Heart right ventricle (tissue), 16 donors: ENCODE measurements at regions not wholly inside any gene's neighbourhood (a gene's known extent, or its start where the extent isn't known, plus 50 kb on each side); places are given as distances from the start of the nearest gene placed in this dataset.

ENCODE experiments used
- ATAC-seq, 8 donors: fragments of 200-7000 bp; cut with Tn5 transposase; one replicate each; pipeline ENCODE4 v1.9.1; 2020; ENCODE audit warnings: mild to moderate bottlenecking in 8 of 8, moderate library complexity in 8 of 8, moderate number of reproducible peaks in 1 of 8
- DNase-seq, 2 donors: peaks; one replicate each; pipeline ENCODE4 v3.0.0-alpha.2; 2020
- H3K27ac ChIP-seq, 10 donors: fragments of 200-600 bp; sonication (generic) in 2 of 10; one replicate each; pipeline versions ENCODE4 v1.5.0 to v1.8.0; 2020 to 2022; ENCODE audit warnings: mild to moderate bottlenecking in 3 of 10
- H3K27me3 ChIP-seq, 7 donors: fragments of 200-600 bp; one replicate each; pipeline ENCODE4 v1.8.0; 2021 to 2022; ENCODE audit warnings: mild to moderate bottlenecking in 2 of 7
- H3K36me3 ChIP-seq, 9 donors: fragments of 200-600 bp; sonication (generic) in 1 of 9; one replicate each; pipeline versions ENCODE4 v1.5.0 to v1.8.0; 2020 to 2022; ENCODE audit warnings: mild to moderate bottlenecking in 2 of 9
- H3K4me1 ChIP-seq, 9 donors: fragments of 200-600 bp; sonication (generic) in 1 of 9; one replicate each; pipeline versions ENCODE4 v1.5.0 to v1.8.0; 2020 to 2022; ENCODE audit warnings: mild to moderate bottlenecking in 4 of 9
- H3K4me3 ChIP-seq, 10 donors: fragments of 200-600 bp; sonication (generic) in 2 of 10; one replicate each; pipeline versions ENCODE4 v1.5.0 to v1.8.0; 2020 to 2022; ENCODE audit warnings: mild to moderate bottlenecking in 7 of 10, moderate library complexity in 2 of 10
- H3K9me3 ChIP-seq, 11 donors: fragments of 200-600 bp in 10 of 11; sonication (generic) in 2 of 11; one replicate each; pipeline versions ENCODE4 v1.5.0 to v1.8.0; 2013 to 2022; ENCODE audit warnings: mild to moderate bottlenecking in 2 of 11, control low read depth in 1 of 11, moderate library complexity in 1 of 11
- CTCF ChIP-seq, 9 donors: fragments of 200-600 bp; sonication (generic) in 2 of 9; IDR thresholded peaks; one replicate each; pipeline versions ENCODE4 v1.5.0 to v1.8.0; 2021 to 2022; ENCODE audit warnings: antibody characterized with exemption in 9 of 9, mild to moderate bottlenecking in 5 of 9, moderate library complexity in 1 of 9
- WGBS, 2 donors: extraction: QIAGEN DNeasy Blood & Tissue Kit; methylation state at CpG; one replicate each; pipeline ENCODE4 v1.1.7; 2013; ENCODE audit warnings: inconsistent platforms in 1 of 2; 5-methylcytosine and 5-hydroxymethylcytosine counted together
- intact Hi-C, 10 donors: fragments of 100-400 bp; cut with DNase I; formaldehyde crosslinking; loops; one replicate each; pipeline versions ENCODE4 v1.11.1 to v1.14.2; 2022
- donor health status: Arrhythmogenic right ventricular cardiomyopathy.
- donor health status: ischemic (EF 13 %, LVEDD 7.1; RV severe dilation, severe dysfunction).
- donor health status: healthy with polysubstance abuse.
- donor health status: DM: no; HTN: yes; CAD: no.
- donor health status: DM: no; HTN: no; CAD: no.
- donor health status: ischemic (EF 25% LVEDD 6.9; RV normal size, moderate dysfunction).
- donor health status: ischemic (EF 25% LVEDD 5.7; RV mildly dilated, moderate dysfunction).
- donor health status: healthy.
- donor health status: DM: yes; HTN: yes; CAD: no.
- donor health status: Ischemic cardiomyopathy.
- donor health status: ischemic (EF 35%, LVEDD 5.7; RV mildly dilated, moderate dysfunction).
- donor health status: nonischemic (EF 11% LVEDD 7.7; RV severe dilation, severe dysfunction).
- donor health status: DM: yes; HTN: yes; CAD: no.
- donor health status: PGD.
- donor health status: ischemic (EF 29% LVEDD 5.4; RV normal size, mild dysfunction).
- donor health status: nonischemic (EF 23%, LVEDD 6.1; RV moderate dilation, normal function).

GRCh38 chr3:24736701-24737100, 242.1 kb upstream of the THRB start:
- Histone ChIP-seq H3K27ac (no peak overlapping the region), H3K9me3 (peaks cover 0 to 11% (median 0%) of the 10 kb centered on the region in 11 donors), H3K4me1 (no peaks in the 10 kb centered on the region), H3K27me3 (no peaks in the 10 kb centered on the region), H3K4me3 (no peak overlapping the region), H3K36me3 (no peaks in the 10 kb centered on the region)
- no peak for DNase-seq
- intact Hi-C loops = no loop called here
- no peak for TF ChIP-seq CTCF (IDR thresholded peaks at IDR 0.05)
- WGBS, 2 donors = 69 to 74% methylated on average over 3 of the region's 3 CpGs
- no peak for ATAC-seq

- TF ChIP-seq CTCF (IDR thresholded peaks at IDR 0.05) = no peak
- Histone ChIP-seq H3K4me1 (no peaks in the 10 kb centered on the region), H3K27me3 (no peaks in the 10 kb centered on the region), H3K36me3 (no peaks in the 10 kb centered on the region), H3K9me3 (no peaks in the 10 kb centered on the region), H3K27ac (no peak overlapping the region), H3K4me3 (no peak overlapping the region)
- intact Hi-C loops = no loop called here
- DNase-seq (no peak), ATAC-seq (no peak)
- 48 to 51% methylated on average over 3 of the region's 3 CpGs for WGBS, 2 donors
Measured at GRCh38 chr3:24740326-24740725, 245.7 kb upstream of the THRB start.

GRCh38 chr3:24741506-24741905, 246.9 kb upstream of the THRB start:
- 90 to 95% methylated on average over 2 of the region's 2 CpGs for WGBS, 2 donors
- ATAC-seq (no peak), DNase-seq (no peak)
- H3K27ac ChIP-seq = no peak overlapping the region
- H3K4me1 ChIP-seq = no peaks in the 10 kb centered on the region
- H3K36me3 ChIP-seq = no peaks in the 10 kb centered on the region
- no peaks in the 10 kb centered on the region for H3K9me3 ChIP-seq
- TF ChIP-seq CTCF (IDR thresholded peaks at IDR 0.05) = no peak
- intact Hi-C loops = no loop called here
- H3K27me3 ChIP-seq = no peaks in the 10 kb centered on the region
- no peak overlapping the region for H3K4me3 ChIP-seq

GRCh38 chr3:24748520-24748919, 253.9 kb upstream of the THRB start:
- no peak overlapping the region for H3K27ac ChIP-seq
- 86 to 89% methylated on average over 4 of the region's 4 CpGs for WGBS, 2 donors
- peaks cover 0 to 6% (median 0%) of the 10 kb centered on the region in 7 donors for H3K27me3 ChIP-seq
- no peak for DNase-seq
- H3K36me3 ChIP-seq = no peaks in the 10 kb centered on the region
- H3K4me1 ChIP-seq = no peaks in the 10 kb centered on the region
- TF ChIP-seq CTCF (IDR thresholded peaks at IDR 0.05) = no peak
- H3K9me3 ChIP-seq = no peaks in the 10 kb centered on the region
- no peak for ATAC-seq
- intact Hi-C loops = no loop called here
- no peak overlapping the region for H3K4me3 ChIP-seq

- Histone ChIP-seq H3K36me3 (no peaks in the 10 kb centered on the region), H3K27me3 (peaks cover 0 to 18% (median 0%) of the 10 kb centered on the region in 7 donors), H3K4me3 (no peak overlapping the region), H3K4me1 (no peaks in the 10 kb centered on the region), H3K27ac (no peak overlapping the region), H3K9me3 (no peaks in the 10 kb centered on the region)
- no peak for DNase-seq
- no peak for ATAC-seq
- intact Hi-C loops = no loop called here
- TF ChIP-seq CTCF (IDR thresholded peaks at IDR 0.05) = no peak
- WGBS, 2 donors = 91 to 93% methylated on average over 1 of the region's 1 CpG
Measured at GRCh38 chr3:24751020-24751419, 256.4 kb upstream of the THRB start.
